HG03378 (cell line): ENCODE measurements at regions not wholly inside any gene's neighbourhood (a gene's known extent, or its start where the extent isn't known, plus 50 kb on each side); places are given as distances from the start of the nearest gene placed in this dataset.
A peak's percentile ranks its signal among the peaks of the same experiment; 100 is the strongest.
"Not testable (repeated sequence)": the region's sequence is repeated elsewhere in the genome, so short reads cannot be mapped to it uniquely, and the experiment has no call there.

ENCODE experiments used
- ATAC-seq: cut with Tn5 transposase; IDR thresholded peaks from one replicate; pipeline ENCODE4 v1.9.1; 2021; ENCODE audit warnings: mild to moderate bottlenecking, moderate library complexity; ENCODE audit not compliant: unreplicated experiment

DNA sequence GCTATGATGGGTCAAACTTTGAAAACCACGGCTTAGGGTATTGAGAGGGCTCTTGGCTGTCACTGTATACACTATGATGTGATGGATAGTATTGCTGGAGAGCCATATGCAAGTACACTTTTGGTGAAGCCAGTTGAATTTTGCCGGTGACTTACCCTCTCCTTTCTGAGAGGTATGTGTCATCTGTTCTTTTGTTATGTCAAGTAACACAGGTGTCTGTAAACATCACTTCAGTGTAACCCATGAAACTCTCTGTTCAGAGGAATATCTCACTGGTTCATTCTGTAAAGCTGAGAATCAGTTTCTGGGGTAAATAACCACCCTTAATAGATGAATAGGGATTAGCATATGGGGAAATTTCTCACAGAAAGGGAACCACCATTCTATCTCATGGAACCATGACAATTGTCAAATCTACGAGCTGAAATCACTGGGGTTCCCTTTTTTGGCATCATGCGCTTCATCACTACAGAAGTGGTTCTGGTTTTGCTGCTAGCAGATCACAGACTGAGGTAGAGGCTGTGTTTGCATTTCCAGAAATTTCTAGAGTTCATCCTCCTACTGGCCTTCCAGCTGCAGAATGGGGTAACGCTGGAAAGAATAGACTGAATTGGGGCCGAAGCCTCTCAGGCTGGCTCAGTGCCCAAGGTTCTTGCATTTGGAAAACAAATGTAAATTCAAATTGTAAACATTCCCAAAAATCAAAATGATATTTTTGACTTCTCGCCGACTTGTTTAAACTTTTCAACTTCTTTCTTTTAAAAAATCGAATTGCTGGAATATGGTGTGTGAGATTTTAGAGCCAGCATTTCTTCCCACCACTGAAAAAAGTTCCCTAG is 83.3 kb upstream of the CREB5 start:
- no peak for ATAC-seq

GRCh38 chr7:28329661-28330363 is 82.5 kb upstream of the CREB5 start:
- ATAC-seq = peak; percentile 51

DNA sequence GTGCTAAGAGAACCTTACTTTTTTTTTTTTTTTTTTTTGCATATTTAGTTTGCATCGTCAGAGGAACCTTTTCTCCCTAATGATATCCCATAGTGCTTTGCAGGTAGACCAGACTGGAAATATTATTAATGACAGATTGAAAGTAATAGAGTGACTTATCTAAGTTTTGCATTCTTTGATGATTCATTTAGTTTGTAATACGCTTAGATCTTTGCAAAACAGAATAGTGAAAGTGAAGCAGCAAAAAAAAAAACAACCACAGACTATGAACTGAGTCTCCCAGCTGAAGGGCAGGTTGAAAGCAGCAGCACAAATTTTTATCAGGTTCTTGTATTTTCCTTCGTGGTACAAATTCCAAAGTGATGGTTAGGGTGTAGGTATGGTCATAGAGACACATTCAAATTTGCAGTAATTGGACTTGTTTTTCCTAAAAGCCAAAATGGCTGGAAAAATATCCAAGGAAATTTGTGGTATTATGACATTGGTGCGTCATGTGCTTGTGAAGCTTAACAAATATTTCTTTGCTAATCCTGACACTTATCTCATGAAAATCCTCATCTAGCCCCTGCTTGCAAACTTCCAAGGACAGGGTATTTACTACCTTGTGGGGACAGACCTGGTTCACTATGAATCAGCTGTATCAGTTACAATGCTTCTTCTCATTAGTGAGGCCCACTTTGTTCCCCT is 81.8 kb upstream of the CREB5 start:
- no peak for ATAC-seq

- ATAC-seq = no peak
Measured at GRCh38 chr7:28332046-28332445, 80.3 kb upstream of the CREB5 start.

- ATAC-seq = not testable (repeated sequence)
Measured at GRCh38 chr7:28333548-28333947, 78.8 kb upstream of the CREB5 start.

- no peak for ATAC-seq
Measured at GRCh38 chr7:28336806-28337205, 75.5 kb upstream of the CREB5 start.

DNA sequence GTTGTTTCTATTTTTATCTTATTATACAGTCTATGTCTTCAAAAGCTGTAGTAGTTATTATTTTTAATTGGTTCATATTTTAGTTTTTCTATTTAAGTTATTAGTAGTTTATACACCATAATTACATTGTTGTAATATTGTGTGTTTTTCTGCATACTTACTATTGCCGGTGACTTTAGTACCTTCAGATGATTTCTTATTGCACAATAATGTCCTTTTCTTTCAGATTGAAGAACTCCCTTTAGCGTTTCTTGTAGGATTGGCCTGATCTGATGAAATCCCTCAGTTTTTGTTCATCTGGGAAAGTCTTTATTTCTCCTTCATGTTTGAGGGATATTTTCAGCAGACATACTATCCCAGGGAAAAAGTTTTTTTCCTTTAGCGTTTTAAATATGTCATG is 74.3 kb upstream of the CREB5 start:
- ATAC-seq = no peak

DNA sequence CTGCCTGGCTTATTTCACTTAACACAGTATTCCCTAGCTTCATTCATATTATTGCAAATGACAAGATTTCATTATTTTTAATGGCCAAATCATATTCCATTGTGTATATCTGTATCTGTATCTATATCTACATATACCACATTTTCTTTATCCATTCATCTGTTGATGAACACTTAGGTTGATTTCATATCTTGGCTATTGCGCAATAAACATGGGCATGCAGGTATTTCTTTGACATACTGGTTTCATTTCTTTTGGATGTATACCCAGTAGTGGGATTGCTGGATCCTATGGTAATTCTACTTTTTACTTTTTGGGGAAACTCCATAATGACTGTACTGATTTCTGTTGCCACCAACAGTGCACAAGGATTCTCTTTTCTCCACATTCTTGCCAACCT is 68.9 kb upstream of the CREB5 start:
- no peak for ATAC-seq

DNA sequence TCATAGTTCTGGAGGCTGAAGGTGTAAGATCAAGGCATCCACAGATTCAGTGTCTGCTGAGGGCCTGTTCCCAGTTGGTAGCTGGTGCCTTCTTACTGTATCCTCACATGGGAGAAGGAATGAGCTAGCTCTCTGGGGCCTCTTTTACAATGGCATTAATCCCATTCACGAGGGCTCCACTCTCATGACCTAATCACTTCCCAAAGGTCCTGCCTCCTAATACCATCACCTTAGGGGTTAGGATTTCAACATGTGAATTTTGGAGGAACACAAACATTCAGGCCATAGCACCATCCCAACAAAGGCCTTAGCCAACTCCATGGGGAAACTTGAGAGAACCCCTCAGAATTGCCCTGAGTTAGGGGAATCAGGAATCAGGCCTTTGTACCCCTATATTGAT is 66.1 kb upstream of the CREB5 start:
- ATAC-seq = no peak

DNA sequence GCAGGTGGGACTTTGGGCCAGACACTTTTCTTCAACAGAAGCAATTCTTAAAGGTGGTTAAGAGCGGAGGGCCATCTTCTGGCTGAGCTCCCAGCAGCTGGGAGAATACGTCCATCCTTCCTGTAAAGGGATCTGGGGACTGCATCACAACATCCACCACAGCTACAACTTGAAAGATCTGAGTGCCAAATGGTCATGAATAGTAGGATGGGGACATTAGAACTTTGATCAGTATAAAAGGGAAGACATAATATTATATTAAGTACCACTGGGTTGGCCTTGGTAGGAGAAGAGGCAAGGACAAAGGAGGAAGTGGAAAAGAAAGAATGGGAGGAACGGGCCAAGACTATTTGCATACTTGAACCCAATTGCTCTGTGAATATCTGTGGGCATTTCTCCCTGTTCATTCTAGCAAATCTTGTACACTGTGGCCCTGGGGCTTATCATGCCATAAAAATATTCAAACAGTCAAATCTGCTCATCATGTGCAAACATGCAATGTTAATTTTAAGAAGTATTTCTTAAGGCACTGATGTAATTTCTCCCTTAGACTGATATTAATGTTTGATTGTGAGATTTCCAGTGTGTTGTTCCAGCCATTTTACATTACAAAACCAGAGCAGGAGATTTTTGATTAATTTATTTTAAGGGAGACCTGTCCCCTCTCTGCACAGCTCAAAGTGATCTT is 65.5 kb upstream of the CREB5 start:
- ATAC-seq = no peak

DNA sequence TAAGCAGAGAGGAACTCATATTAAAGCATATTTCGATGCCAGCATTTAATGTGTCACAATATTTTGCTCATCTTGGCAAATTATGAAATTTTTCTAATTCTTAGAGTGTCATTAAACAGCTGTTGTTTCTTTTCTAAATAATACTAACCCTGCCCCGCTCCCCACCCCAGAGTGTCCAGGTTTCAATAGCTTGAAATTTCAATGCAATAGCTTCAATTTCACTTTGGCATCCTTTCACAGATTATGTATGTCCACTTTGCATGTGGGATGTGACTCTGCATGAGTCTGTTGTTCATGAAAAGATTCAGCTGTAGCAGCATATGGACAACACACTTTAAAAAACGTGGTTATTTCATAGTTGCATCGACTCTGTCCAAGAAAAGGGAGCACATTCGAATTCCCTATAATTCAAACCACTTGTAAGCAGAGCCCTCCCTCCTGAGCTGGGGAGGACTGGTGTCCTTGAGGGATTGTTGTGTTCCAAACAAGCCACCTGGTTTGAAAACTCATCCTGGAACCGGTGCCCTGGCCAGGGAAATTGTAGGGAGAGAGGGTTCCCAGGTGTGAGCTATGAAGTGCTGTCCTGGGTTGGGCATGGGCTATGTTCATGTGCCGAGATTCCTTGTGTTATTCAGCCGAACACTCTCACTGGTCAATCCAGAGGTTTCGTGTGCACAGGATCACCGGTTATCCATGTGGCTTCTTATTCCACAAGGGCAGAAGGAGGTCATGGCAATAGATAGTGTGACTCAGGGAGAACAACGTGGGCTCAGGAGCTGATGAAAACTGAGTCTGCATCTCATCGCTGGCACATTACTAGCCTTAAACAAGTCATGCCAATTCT is 64.6 kb upstream of the CREB5 start:
- ATAC-seq = no peak

DNA sequence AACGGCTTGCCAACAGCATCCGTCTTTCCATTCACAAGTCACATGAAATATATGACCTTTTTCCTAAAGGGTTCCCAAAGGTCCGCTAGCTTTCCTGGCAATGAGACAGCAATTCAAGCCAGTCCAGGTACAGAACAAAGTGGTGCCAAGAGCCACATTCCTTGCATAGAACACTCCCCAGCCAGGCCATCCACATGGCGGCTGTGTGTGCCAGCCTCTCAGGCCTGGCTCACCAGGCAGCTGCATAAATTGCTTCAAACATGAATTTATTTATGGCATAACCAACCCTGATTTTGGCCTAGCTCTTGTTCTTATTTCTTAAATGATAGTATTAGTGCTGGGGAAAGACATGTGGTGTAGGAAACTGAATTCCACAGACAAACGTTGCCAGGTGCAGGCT is 63.7 kb upstream of the CREB5 start:
- ATAC-seq = no peak

GRCh38 chr7:28349637-28350036 is 62.7 kb upstream of the CREB5 start:
- ATAC-seq = no peak

DNA sequence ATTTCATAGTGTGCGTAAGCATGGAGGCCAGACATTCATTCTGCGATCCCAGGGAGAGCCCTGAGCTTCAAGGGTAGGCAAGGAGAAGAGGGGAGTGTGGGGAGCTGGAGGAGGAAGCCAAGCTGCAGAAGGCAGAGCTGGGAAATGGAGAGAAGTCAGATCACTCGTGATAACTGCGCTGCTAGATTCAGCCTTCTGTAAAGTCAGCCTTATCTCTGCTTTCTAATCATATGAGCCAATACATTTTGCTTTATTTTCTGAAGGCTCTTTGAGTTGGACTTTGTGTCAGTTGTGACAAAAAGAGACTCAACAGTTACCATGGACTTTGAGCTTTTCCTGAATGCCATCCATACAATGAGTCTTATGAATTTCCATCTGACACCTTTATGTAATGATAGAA is 61.7 kb upstream of the CREB5 start:
- ATAC-seq = no peak

DNA sequence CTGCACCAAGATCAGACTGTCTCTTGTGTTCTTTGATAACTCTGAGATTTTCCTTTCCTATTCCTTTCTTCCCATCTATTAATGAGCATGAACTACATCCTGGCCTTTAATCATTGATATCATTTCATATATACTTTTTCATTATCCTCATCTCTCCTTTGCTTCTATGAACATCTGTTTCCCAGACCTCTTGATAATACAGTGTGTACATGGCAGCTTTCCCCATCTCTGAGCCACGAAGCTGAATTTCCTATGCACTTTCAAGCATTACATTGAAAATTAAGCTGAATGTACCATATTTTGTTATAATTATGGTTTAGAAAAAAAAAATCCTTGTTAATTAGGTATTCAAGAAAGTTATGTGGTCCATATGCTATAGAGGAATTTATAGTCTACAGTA is 60.9 kb upstream of the CREB5 start:
- ATAC-seq = no peak

DNA sequence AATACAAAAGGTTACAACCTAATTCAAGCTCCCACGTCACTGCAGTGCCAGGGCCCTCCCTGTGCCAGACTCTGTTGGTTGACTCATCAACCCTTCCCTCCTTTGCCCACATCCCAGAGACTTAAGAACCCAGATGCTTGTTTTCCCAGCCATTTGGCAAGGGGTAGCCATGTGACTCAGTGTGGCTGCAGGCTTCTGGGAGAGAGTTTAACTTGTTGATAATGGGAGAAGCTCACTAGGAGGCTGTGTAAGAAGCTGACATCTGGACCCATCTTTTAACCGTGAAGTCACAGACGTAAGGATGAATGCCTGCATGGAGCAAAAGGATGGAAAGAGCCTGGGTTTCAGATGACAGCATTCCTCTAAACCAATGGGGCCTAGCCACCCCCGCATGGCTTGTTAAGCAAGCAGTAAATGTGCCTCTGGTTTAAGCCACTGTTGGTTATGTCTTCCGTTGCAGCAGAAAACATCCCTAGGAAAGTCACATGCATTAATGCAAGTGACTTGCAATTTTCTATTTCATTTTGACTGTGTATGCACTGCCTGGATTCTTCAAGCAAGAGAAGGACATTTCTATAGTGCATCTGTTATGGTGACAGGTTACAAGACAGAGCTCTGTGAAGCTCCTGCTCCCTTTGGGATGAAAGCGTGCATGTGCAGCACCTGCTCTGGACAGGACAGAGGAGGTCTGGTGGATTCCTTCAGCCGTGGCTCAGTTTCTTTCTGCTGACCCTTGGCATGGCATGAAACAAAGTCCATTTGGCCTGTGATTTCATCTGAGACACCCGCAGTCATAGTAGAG is 57.5 kb upstream of the CREB5 start:
- ATAC-seq = no peak

DNA sequence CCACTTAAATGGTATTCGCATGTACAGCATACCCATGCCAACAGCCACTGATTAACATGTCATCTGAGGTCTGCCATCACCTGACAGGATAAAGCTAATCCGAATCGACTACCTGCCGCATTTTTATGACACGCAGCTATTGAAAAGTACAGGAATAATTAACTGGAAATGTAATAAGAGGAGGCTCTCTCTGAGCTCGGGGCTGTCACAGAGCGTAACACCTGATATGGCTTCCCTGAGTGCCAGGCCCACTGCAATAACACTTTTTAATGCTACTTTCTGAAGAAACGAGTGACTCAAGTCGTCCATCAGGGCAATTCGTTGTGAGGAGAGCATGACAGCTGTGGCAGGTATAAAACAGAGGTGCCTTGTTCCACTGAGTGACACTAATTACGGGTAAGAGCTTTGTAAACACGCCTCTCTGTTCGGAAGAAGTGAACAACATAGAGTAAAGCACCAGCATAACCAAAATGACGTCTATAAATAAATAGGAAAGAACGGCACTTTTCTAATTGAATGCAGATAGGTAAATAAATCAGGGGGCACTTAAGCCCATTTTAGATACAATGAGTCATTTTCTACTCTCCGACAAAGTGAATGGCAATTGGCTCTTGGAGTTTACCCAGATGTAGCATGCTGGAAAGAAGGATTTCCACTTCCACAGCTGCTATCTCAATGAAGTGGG is 56.5 kb upstream of the CREB5 start:
- no peak for ATAC-seq

- ATAC-seq = no peak
Measured at GRCh38 chr7:28356619-28357018, 55.7 kb upstream of the CREB5 start.

DNA sequence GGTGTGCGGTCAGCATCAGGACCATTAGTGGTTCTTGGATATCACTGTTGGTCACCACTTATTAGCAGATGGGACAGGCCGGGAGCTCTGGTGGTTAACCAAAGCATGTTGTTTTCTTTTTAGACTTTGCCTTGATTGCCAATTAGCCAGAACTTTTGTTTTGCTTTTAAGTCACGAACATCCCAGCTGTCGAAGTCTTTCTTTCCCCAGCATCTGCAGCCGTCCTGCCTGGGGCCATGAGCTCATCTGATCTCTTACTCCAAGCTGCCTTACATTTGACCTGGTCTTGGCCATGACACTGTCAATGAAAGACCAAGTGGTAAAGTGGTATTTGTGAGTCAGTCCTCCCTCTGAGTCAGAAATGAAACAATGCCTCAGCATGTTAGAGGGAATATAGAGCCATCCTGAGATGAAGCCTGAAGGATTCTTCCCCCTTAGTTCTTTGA is 53.9 kb upstream of the CREB5 start:
- no peak for ATAC-seq
